Upper lobe of left lung (tissue), 4 donors: ENCODE measurements at regions not wholly inside any gene's neighbourhood (a gene's known extent, or its start where the extent isn't known, plus 50 kb on each side); places are given as distances from the start of the nearest gene placed in this dataset.
"Not testable (repeated sequence)": the region's sequence is repeated elsewhere in the genome, so short reads cannot be mapped to it uniquely, and the experiment has no call there.

Experiments
- POLR2A ChIP-seq, 4 donors: fragments of 450-650 bp; IDR thresholded peaks; one replicate each; pipeline ENCODE4 v1.5.1; 2016 to 2017; ENCODE audit warnings: antibody characterized with exemption in 4 of 4, mild to moderate bottlenecking in 2 of 4
- TF ChIP-seq, protein P1 (sequence below), 6 experiments: fragments of 450-650 bp in 4 of 6; fragments of 200-600 bp in 2 of 6; sonication (generic) in 2 of 6; IDR thresholded peaks; one replicate each; pipeline ENCODE4 v1.5.1; 2016 to 2019; ENCODE audit warnings: antibody characterized with exemption in 6 of 6

DNA sequence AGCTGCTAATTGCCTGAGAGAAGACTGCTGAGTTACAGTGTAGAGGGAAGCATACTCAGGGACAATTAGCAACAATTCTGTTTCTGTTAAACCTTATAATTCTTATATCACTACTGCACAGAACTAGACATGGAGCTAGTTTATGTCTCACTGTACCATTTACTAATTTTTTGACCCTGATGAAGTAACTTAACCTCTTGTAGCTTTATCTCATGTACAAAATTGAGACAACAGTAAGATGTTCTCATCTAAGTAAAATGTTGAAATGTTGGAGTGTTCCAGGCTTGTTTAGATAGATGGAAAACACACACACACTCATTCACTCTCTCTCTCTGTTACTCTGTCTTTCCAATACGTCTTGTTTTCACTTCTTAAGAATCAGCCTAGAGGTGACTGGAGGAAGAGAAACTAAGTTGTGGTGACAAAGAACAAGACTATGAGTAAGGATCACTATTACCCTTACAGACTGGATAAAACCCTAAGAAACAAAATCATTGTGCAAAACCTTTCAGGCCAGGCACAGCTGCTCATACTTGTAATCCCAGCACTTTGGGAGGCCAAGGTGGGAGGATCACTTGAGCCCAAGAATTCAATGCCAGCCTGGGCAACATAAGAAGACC is 107.8 kb downstream of the FAM72C start:
- TF ChIP-seq POLR2A (IDR thresholded peaks at IDR 0.05), result not testable (repeated sequence)
- TF ChIP-seq, protein P1, sequence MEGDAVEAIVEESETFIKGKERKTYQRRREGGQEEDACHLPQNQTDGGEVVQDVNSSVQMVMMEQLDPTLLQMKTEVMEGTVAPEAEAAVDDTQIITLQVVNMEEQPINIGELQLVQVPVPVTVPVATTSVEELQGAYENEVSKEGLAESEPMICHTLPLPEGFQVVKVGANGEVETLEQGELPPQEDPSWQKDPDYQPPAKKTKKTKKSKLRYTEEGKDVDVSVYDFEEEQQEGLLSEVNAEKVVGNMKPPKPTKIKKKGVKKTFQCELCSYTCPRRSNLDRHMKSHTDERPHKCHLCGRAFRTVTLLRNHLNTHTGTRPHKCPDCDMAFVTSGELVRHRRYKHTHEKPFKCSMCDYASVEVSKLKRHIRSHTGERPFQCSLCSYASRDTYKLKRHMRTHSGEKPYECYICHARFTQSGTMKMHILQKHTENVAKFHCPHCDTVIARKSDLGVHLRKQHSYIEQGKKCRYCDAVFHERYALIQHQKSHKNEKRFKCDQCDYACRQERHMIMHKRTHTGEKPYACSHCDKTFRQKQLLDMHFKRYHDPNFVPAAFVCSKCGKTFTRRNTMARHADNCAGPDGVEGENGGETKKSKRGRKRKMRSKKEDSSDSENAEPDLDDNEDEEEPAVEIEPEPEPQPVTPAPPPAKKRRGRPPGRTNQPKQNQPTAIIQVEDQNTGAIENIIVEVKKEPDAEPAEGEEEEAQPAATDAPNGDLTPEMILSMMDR (IDR thresholded peaks at IDR 0.05), result not testable (repeated sequence)
